ENCODE measurements at regions not wholly inside any gene's neighbourhood (a gene's known extent, or its start where the extent isn't known, plus 50 kb on each side); places are given as distances from the start of the nearest gene placed in this dataset.

- no peak for TF ChIP-seq CTCF (conservative IDR thresholded peaks at IDR 0.05; ENCODE audit: low read length)
- no peak for TF ChIP-seq EZH2phosphoT487 (IDR thresholded peaks at IDR 0.05; ENCODE audit: borderline replicate concordance, low read depth, low read length)
Measured at GRCh38 chr2:41736105-41736567, 311.7 kb upstream of the PKDCC start.
